Hematopoietic multipotent progenitor cell treated with erythropoietin and hydrocortisone succinate and interleukin-3 and kit ligand, for 15 days (in vitro differentiated cells): ENCODE measurements at regions not wholly inside any gene's neighbourhood (a gene's known extent, or its start where the extent isn't known, plus 50 kb on each side); places are given as distances from the start of the nearest gene placed in this dataset.
"Not testable (repeated sequence)": the region's sequence is repeated elsewhere in the genome, so short reads cannot be mapped to it uniquely, and the experiment has no call there.

ENCODE experiments used
- DNase-seq: peaks from one replicate; pipeline ENCODE4 v3.0.0-alpha.2; 2015; ENCODE audit warnings: low spot score

- no peak for DNase-seq
Measured at GRCh38 chr6:814378-815347, 121.7 kb upstream of the EXOC2 start.

GRCh38 chr6:811831-812230, 118.9 kb upstream of the EXOC2 start:
- DNase-seq = no peak

GRCh38 chr6:811191-811590, 118.3 kb upstream of the EXOC2 start:
- DNase-seq = no peak

GRCh38 chr6:804771-805170, 111.8 kb upstream of the EXOC2 start:
- DNase-seq = no peak

- no peak for DNase-seq
Measured at GRCh38 chr6:804317-804716, 111.4 kb upstream of the EXOC2 start.

GRCh38 chr6:803191-803977, 110.4 kb upstream of the EXOC2 start:
- DNase-seq = no peak

- DNase-seq = no peak
Measured at GRCh38 chr6:802701-803100, 109.8 kb upstream of the EXOC2 start.

GRCh38 chr6:802223-802622, 109.3 kb upstream of the EXOC2 start:
- not testable (repeated sequence) for DNase-seq

- no peak for DNase-seq
Measured at GRCh38 chr6:799769-800168, 106.8 kb upstream of the EXOC2 start.

GRCh38 chr6:797479-798077, 104.6 kb upstream of the EXOC2 start:
- DNase-seq = peak; percentile 5

- no peak for DNase-seq
Measured at GRCh38 chr6:795046-795685, 102.2 kb upstream of the EXOC2 start.

GRCh38 chr6:793261-793660, 100.3 kb upstream of the EXOC2 start:
- no peak for DNase-seq

- no peak for DNase-seq
Measured at GRCh38 chr6:792662-793061, 99.7 kb upstream of the EXOC2 start.

- no peak for DNase-seq
Measured at GRCh38 chr6:788058-788457, 95.1 kb upstream of the EXOC2 start.

GRCh38 chr6:786946-787763, 94.2 kb upstream of the EXOC2 start:
- DNase-seq = peak; percentile 22

- DNase-seq = no peak
Measured at GRCh38 chr6:783966-784735, 91.2 kb upstream of the EXOC2 start.

GRCh38 chr6:782141-782540, 89.2 kb upstream of the EXOC2 start:
- no peak for DNase-seq

GRCh38 chr6:781350-781961, 88.5 kb upstream of the EXOC2 start:
- no peak for DNase-seq

- no peak for DNase-seq
Measured at GRCh38 chr6:780706-781105, 87.8 kb upstream of the EXOC2 start.

GRCh38 chr6:776951-777350, 84.0 kb upstream of the EXOC2 start:
- DNase-seq = no peak
